DND-41 (cell line): ENCODE measurements at regions not wholly inside any gene's neighbourhood (a gene's known extent, or its start where the extent isn't known, plus 50 kb on each side); places are given as distances from the start of the nearest gene placed in this dataset.
"Not testable (repeated sequence)": the region's sequence is repeated elsewhere in the genome, so short reads cannot be mapped to it uniquely, and the experiment has no call there.

Source experiments
- ATAC-seq: fragments of 200-7000 bp; cut with Tn5 transposase; 3 replicates; pipeline ENCODE4 v1.9.1; 2021; ENCODE audit warnings: low read depth; ENCODE audit not compliant: insufficient read depth
- DNase-seq: peaks from one replicate; pipeline ENCODE4 v3.0.0-alpha.2; 2020
- H2AFZ ChIP-seq: 2 replicates; pipeline ENCODE4 v1.6.0; 2012; ENCODE audit warnings: low read depth, low read length
- H3K27ac ChIP-seq: 2 replicates; pipeline ENCODE4 v1.5.1; 2012; ENCODE audit warnings: low read length, inconsistent platforms
- H3K27me3 ChIP-seq: fragments of 200-600 bp; sonication (generic); 2 replicates; pipeline ENCODE4 v1.6.0; 2012; ENCODE audit warnings: low read length, mild to moderate bottlenecking, inconsistent platforms; ENCODE audit not compliant: insufficient read depth, poor library complexity
- H3K36me3 ChIP-seq: 2 replicates; pipeline ENCODE4 v1.5.1; 2012; ENCODE audit warnings: low read length, inconsistent platforms; ENCODE audit not compliant: insufficient read depth
- H3K4me1 ChIP-seq: 2 replicates; pipeline ENCODE4 v1.5.1; 2012; ENCODE audit warnings: mild to moderate bottlenecking, low read length; ENCODE audit not compliant: insufficient read depth
- H3K4me2 ChIP-seq: 2 replicates; pipeline ENCODE4 v1.6.0; 2012; ENCODE audit warnings: mild to moderate bottlenecking, moderate library complexity, low read length, inconsistent platforms; ENCODE audit not compliant: insufficient read depth
- H3K4me3 ChIP-seq, 2 experiments: fragments of 200-600 bp in 1 of 2; shearing (Covaris generic) in 1 of 2; 2 replicates each; pipeline ENCODE4 v1.5.1; 2012 to 2016; ENCODE audit warnings: inconsistent platforms in 2 of 2, low read length in 2 of 2, mild to moderate bottlenecking in 2 of 2, low read depth in 1 of 2, moderate library complexity in 1 of 2
- H3K79me2 ChIP-seq: 2 replicates; pipeline ENCODE4 v1.6.0; 2012; ENCODE audit warnings: low read length, inconsistent platforms; ENCODE audit not compliant: insufficient read depth
- H3K9ac ChIP-seq: 2 replicates; pipeline ENCODE4 v1.6.0; 2012; ENCODE audit warnings: low read depth, mild to moderate bottlenecking, inconsistent platforms, low read length, moderate library complexity
- H3K9me3 ChIP-seq: 2 replicates; pipeline ENCODE4 v1.5.1; 2012; ENCODE audit warnings: low read length, moderate library complexity, mild to moderate bottlenecking, inconsistent platforms; ENCODE audit not compliant: insufficient read depth, severe bottlenecking
- H4K20me1 ChIP-seq: 2 replicates; pipeline ENCODE4 v1.6.0; 2012; ENCODE audit warnings: low read length; ENCODE audit not compliant: insufficient read depth
- EZH2 ChIP-seq: IDR thresholded peaks from 3 replicates; pipeline ENCODE4 v1.6.1; 2012; ENCODE audit warnings: borderline replicate concordance, low read depth, mild to moderate bottlenecking, moderate library complexity, low read length, inconsistent platforms; ENCODE audit not compliant: severe bottlenecking
- TF ChIP-seq, protein P1 (sequence below): IDR thresholded peaks from 2 replicates; pipeline ENCODE4 v1.5.1; 2012; ENCODE audit warnings: borderline replicate concordance, low read length, moderate library complexity, mild to moderate bottlenecking; ENCODE audit not compliant: poor library complexity, severe bottlenecking; ENCODE audit errors: extremely low read depth

GRCh38 chr7:89623018-89623672 lies 531.1 kb upstream of the STEAP1 start:
- Histone ChIP-seq H3K4me2 (no peak overlapping the region), H3K79me2 (no peaks in the 10 kb centered on the region), H3K4me3 (no peak overlapping the region), H3K4me1 (peaks cover 19% of the 10 kb centered on the region), H3K36me3 (0 out of 2 replicates have a peak, but pooled peaks cover 4% of the 10 kb centered on the region), H3K9ac (no peak overlapping the region), H4K20me1 (no peaks in the 10 kb centered on the region), H2AFZ (peak overlapping the region; percentile 68), H3K9me3 (no peaks in the 10 kb centered on the region), H3K27me3 (no peaks in the 10 kb centered on the region), H3K27ac (peak overlapping the region; percentile 67)
- DNase-seq (peak; percentile 57), ATAC-seq (peak; percentile 87)
- TF ChIP-seq, protein P1, sequence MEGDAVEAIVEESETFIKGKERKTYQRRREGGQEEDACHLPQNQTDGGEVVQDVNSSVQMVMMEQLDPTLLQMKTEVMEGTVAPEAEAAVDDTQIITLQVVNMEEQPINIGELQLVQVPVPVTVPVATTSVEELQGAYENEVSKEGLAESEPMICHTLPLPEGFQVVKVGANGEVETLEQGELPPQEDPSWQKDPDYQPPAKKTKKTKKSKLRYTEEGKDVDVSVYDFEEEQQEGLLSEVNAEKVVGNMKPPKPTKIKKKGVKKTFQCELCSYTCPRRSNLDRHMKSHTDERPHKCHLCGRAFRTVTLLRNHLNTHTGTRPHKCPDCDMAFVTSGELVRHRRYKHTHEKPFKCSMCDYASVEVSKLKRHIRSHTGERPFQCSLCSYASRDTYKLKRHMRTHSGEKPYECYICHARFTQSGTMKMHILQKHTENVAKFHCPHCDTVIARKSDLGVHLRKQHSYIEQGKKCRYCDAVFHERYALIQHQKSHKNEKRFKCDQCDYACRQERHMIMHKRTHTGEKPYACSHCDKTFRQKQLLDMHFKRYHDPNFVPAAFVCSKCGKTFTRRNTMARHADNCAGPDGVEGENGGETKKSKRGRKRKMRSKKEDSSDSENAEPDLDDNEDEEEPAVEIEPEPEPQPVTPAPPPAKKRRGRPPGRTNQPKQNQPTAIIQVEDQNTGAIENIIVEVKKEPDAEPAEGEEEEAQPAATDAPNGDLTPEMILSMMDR = peak; percentile 90
- no peak for TF ChIP-seq EZH2

- H3K36me3 ChIP-seq, H3K79me2 ChIP-seq, H2AFZ ChIP-seq, H3K9me3 ChIP-seq, H3K4me2 ChIP-seq, H3K9ac ChIP-seq, ATAC-seq, H3K4me3 ChIP-seq, H3K27ac ChIP-seq, DNase-seq, H4K20me1 ChIP-seq, H3K27me3 ChIP-seq: not testable (repeated sequence)
- peaks cover 19% of the 10 kb centered on the region for H3K4me1 ChIP-seq
Observed at GRCh38 chr7:89624155-89624554, 530.1 kb upstream of the STEAP1 start.

- DNase-seq (no peak), ATAC-seq (no peak)
- no peak overlapping the region for H3K9ac ChIP-seq
- no peak overlapping the region for H3K4me2 ChIP-seq
- no peaks in the 10 kb centered on the region for H4K20me1 ChIP-seq
- H3K27me3 ChIP-seq = no peaks in the 10 kb centered on the region
- H3K4me3 ChIP-seq = no peak overlapping the region
- no peak overlapping the region for H2AFZ ChIP-seq
- H3K36me3 ChIP-seq = no peaks in the 10 kb centered on the region
- H3K27ac ChIP-seq = no peak overlapping the region
- TF ChIP-seq, protein P1 = no peak
- H3K79me2 ChIP-seq = no peaks in the 10 kb centered on the region
- no peaks in the 10 kb centered on the region for H3K9me3 ChIP-seq
- H3K4me1 ChIP-seq = no peaks in the 10 kb centered on the region
Observed at GRCh38 chr7:89648509-89648908, 505.8 kb upstream of the STEAP1 start.

- no peak overlapping the region for H3K9ac ChIP-seq
- TF ChIP-seq, protein P1 = no peak
- no peak for TF ChIP-seq EZH2
- ATAC-seq = 0 out of 3 replicates have a peak, but pooled peaks have one; percentile 52
- H3K9me3 ChIP-seq = no peaks in the 10 kb centered on the region
- no peak overlapping the region for H3K4me2 ChIP-seq
- no peak overlapping the region for H3K4me3 ChIP-seq
- H3K4me1 ChIP-seq = no peaks in the 10 kb centered on the region
- H3K36me3 ChIP-seq = no peaks in the 10 kb centered on the region
- no peak for DNase-seq
- H3K79me2 ChIP-seq = no peaks in the 10 kb centered on the region
- H3K27ac ChIP-seq = no peak overlapping the region
- H3K27me3 ChIP-seq = no peaks in the 10 kb centered on the region
- H2AFZ ChIP-seq = no peak overlapping the region
- no peaks in the 10 kb centered on the region for H4K20me1 ChIP-seq
Observed at GRCh38 chr7:89655946-89656345, 498.3 kb upstream of the STEAP1 start.
